HG02938 (cell line): ENCODE measurements at regions not wholly inside any gene's neighbourhood (a gene's known extent, or its start where the extent isn't known, plus 50 kb on each side); places are given as distances from the start of the nearest gene placed in this dataset.
"Not testable (repeated sequence)": the region's sequence is repeated elsewhere in the genome, so short reads cannot be mapped to it uniquely, and the experiment has no call there.

ENCODE experiments used
- ATAC-seq: cut with Tn5 transposase; IDR thresholded peaks from one replicate; pipeline ENCODE4 v1.9.1; 2021; ENCODE audit warnings: mild to moderate bottlenecking, moderate library complexity; ENCODE audit not compliant: unreplicated experiment

DNA sequence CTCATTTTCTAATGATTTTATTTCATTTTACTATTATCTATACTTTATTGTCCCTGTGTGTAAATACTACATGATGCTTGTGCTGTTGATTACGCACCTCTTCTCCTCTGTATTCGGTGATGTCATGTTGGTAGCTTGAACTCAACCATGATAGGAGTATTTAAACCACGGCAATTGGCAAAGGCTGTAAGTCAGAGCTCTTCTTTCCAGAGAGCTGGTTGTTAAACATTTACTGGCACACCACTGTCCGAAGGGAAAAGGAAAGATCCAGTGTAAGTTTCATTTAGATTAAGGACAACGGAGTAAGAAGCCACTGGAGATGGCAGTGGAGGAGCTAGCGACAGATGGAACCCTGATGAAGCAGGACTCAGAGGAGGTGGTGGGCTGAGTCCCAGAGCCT lies 93.4 kb upstream of the KCNE2 start:
- no peak for ATAC-seq

DNA sequence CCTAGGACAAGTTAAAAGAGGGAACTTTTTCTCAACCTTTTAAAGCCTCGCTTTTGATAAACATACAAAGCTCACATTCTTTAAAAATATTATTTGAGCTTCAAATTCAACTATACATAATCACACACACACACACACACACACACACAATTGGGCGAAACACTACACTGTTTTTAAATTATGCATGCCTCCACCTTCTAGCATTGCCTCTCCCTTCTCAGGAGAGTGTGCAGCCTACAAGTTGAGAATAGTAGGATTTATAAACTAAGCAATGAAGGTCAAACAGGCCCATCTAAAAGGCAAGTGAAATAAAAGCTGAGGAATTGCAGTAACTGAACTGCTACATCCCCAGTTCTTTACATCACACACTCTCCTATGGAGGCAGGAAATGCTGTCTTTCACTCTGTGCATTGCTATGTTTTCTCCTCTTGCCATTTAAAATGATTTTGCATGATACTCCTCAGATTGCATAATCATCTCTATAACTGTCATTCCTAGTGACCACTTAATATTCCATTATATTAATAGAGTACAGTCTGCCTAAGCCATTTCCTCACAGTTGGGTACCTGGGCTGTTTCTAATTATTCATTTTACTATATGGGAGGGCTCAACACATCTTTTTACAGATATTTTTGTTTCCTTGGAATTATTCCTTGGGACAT lies 92.5 kb upstream of the KCNE2 start:
- no peak for ATAC-seq

GRCh38 chr21:34272321-34272720 lies 91.5 kb upstream of the KCNE2 start:
- ATAC-seq, result no peak

- ATAC-seq, result no peak
These were observed 89.8 kb upstream of the KCNE2 start for GRCh38 chr21:34274001-34274400.

- ATAC-seq, result peak; percentile 83
These were observed 86.9 kb upstream of the KCNE2 start for GRCh38 chr21:34276711-34277425.

DNA sequence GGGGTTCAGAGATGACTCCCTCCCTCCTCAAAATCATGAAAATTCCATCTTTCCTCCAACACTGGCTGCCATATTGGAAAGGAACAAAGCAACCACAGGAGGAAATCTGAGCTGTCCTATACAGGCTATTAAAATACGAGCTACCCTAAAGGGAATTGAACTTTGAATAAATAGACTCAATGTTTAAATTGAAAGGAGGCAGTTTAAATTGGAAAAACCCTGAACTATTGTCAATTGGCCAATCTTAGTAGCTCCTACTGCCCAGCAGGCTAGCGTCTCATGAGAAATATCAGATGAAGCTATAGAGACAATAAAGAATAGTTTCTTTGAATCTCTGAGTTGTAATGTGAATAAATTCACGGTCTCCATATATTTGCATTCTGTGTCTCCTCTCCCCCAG lies 85.4 kb upstream of the KCNE2 start:
- no peak for ATAC-seq

DNA sequence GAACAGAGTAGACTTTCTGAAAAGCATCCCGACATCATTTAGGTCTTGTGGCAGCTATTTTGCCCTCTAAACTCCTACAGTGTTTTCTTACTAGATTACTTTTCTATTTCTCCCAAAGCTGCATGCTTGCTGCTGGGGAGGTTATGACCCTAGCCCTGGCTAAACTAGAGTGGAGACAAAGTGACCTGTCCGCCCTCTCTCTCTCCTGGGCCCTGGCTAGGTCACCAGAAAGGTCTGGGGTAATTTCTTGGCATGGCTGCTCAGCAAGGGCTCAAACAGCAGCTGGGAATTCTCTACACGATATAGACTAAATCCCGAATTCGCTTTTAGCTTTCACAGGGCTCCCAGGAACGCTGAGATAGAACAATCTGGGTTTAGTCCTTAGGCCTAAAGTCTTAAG lies 84.5 kb upstream of the KCNE2 start:
- ATAC-seq, result no peak

DNA sequence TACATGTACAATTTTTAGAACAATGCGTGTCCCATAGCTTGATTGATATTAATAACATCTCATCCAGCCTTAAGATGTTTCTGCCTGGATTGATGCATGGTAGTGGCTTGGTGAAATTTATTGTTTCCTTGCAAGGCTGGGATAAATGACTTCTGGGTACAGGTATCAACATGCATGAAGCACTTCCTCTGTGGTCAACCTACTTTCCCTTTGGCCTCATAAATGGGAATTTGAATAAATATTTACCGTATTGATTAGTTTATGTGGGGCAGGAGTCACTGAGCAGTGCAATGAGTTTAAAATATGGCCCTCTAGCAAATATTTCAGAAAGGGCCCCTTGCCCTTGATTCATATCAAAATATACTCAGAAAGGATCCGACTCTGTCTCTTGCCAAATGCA lies 83.9 kb upstream of the KCNE2 start:
- no peak for ATAC-seq

- ATAC-seq, result no peak
These were observed 83.4 kb upstream of the KCNE2 start for GRCh38 chr21:34280389-34280795.

DNA sequence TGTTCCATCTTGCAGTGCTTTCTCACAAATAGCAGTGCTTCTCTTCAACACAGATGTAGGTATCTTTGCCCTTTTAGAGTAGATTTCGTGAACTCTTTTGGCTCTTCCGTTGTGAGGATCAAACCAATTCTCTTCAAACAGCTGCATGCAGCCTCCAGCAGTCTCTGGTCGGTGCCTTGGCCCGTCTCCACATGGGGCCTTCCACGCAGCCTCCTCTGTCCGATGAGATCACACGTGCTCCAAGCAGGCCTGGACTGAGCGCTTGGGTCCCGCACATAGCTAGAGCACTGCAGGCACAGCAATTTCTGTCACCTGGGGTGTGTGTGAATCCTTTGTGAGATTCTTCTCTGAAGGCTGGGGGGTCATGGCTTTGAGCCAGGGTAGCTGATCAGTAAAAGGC lies 82.8 kb upstream of the KCNE2 start:
- no peak for ATAC-seq

DNA sequence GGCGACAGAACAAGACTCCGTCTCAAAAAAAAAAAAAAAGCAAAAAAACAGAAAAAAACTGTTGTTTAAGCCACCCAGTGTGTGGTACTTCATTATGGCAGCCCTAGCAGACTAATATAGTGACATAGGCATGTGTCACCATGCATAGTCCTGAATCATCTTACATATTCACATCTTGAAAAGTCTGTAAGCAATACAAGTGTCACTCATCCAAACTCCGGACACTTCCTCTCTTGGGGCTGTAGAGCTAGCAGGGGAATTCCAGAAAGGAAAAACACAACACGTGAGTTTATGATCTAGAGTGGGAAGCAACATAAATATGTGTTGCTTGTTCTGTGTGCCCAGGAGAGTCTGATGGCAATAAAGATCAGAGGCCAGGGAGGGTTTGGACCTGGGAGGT lies 81.6 kb upstream of the KCNE2 start:
- ATAC-seq, result no peak

GRCh38 chr21:34284666-34285065 lies 79.1 kb upstream of the KCNE2 start:
- ATAC-seq, result no peak

- ATAC-seq, result not testable (repeated sequence)
These were observed 75.8 kb upstream of the KCNE2 start for GRCh38 chr21:34288042-34288441.

DNA sequence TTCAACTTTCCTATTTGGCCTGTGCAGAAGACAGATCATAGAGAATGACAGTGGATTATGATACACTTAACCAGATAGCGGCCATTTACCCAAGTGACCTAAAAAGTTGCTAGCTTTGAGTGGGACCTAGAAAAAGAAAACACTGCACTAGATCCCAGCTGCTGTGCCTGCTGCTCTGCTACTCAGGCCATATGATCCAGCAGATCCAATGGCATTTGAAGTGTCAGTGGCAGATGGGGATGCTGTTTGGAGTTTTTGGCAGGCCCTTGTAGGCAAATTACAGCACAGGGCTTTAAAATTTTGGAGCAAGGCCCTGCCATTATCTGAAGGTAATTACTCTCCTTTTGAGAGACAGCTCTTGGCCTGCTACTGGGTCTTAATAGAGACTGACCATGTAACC lies 74.0 kb upstream of the KCNE2 start:
- no peak for ATAC-seq

- ATAC-seq, result no peak
These were observed 66.9 kb upstream of the KCNE2 start for GRCh38 chr21:34296878-34297277.

DNA sequence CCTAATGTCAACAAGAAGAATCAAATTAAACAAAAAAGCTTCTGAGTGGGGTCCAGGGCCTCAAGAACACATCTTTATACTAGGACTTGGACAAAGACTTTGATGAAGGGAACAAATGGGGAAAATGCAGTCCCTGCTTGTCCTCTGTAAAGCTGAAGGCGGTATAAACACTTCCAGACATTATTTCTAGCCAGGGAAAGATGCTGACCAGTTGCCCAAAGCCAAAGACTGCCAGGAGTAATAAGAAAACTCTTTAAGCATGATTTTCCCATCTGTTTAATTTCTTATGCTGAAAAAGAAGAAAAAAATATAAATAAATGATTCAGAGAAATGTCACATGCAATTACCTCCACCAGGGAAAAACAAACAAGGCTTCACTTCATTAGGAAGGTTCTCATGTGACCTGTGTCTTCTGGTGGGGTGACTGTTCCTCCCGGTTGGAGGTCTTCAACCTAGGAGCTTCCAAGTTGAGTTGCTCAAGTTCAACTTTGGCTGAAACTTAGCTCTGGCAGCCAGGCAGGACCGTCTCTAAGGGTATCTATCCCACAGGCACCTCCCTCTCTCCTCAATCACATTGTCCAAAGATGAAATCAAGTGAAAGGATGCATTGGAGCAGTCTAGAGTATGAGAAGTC lies 65.2 kb upstream of the KCNE2 start:
- no peak for ATAC-seq

DNA sequence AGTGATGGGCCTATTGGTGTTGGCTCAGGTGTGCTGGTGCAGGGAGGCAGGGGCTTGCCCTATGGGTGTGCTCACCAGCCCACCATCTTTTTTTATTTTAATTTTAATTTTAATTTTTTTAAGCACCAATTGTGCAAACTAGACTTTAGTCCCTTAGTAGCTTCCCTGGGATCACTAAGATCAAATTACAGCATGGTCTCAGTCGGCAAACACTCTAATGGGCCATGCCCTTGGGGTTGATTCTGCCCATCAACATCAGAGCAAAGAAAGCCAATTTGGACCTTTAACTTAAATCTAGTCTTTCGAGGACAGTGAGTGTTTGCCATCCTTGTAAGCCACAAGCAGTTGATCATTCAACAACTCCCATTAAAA lies 64.7 kb upstream of the KCNE2 start:
- ATAC-seq, result no peak

DNA sequence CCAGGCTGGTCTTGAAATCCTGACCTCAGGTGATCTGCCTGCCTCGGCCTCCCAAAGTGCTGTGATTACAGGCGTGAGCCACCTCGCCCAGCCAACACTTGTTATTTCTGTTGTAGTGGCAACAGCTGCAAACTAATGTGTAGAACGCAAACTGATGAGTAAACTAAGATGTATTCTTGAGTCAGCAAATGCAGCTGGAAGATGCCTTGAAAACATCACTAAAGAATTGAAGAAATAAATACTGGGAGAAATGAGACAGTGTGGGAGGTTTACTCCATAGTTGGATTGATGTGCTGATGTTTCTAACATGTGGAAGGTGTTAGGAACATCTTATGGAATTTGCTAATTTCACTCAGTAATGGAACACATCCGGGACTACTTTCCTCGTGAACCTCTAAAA lies 61.3 kb upstream of the KCNE2 start:
- ATAC-seq, result no peak

DNA sequence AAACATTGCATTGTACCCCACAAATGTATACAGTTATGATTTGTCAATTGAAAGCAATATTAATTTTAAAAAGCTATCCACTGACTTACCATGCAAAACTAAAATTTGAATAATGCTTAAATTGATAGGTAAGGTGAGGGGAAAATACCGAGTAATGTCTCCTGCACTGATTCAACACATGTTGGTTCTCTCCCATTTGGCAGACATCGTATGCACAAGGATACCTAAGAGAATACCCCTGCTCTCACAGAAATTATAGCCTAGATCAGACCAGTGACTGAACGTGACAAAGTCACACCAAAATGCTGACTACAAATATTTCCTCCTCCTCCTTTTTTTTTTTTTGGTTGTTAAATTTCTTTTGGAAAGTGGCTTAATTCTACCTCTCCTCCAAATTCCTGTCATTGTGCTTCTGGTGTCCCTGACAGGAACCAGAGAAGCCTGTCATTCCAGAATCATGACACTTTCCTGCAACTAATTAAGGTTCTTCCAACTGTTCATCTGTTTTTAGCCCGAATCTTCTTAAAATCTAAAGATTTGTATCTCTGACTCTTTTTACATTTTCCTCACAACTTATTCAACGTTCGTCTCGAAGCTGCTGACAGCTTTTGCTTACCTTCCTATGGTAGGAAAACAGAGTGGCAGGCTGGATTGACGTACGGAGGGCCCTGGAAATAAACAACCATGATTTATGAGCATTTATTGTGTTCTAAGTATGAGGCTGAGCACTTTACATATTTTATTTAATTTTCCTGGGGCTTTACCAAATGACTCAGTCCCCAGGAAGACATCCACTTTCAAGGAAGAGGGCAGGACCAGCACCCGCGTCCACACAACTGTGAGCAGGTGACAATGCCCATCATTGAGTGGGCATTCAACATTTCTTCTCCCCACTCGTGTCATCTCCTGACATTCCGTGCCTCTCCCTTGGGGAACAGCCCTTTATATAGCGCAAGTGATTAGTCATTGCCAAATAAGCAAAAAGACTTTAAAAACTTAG lies 57.9 kb upstream of the KCNE2 start:
- ATAC-seq, result no peak

- ATAC-seq, result no peak
These were observed 55.7 kb upstream of the KCNE2 start for GRCh38 chr21:34307991-34308532.
